ENCODE measurements at regions not wholly inside any gene's neighbourhood (a gene's known extent, or its start where the extent isn't known, plus 50 kb on each side); places are given as distances from the start of the nearest gene placed in this dataset.
A peak's percentile ranks its signal among the peaks of the same experiment; 100 is the strongest.
"Not testable (repeated sequence)": the region's sequence is repeated elsewhere in the genome, so short reads cannot be mapped to it uniquely, and the experiment has no call there.

DNA sequence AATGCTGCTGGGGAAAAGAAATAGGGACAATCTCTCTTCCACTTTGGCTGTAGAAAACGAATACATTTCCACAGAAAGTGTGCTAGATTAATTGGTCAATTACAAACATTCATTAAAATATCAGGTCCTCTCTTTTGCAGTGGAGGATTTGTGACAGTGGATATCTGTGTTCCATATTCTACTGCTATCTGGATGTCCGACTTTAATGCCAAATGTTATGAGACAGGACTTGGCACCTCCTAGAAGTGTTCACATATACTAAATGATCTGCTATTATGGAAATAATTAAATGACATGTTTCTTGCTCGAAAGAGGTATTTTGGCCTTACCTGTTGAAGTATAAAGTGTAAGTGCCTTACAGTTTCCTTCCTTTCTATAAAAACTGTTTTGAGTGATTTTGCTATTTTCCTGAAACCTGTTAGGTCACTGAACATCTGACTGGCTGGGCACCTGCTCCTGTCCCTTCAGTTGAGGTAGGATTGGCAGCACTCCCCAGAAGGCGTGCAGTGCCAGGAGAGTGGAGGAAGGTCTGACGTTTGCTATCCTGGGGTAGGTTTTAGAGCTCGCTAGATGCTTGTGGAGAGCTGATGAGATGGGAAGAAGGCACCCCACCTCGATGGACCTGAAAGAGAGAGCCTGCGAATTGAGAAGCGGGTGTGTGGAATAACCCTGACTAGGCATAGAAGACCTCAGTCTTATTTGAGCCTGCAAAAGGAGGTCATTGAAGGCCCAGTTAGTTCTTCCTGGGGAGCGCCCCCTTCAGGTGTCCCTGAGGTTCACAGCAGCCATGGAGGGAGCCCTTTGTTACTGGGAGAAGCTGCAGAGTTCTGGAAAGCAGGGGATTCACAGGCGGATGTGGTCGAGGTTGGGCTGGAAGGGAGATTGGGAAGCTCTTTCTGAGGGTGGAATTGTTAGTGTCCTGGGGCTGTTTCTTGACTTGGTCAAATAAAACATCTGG is 159.4 kb upstream of the ZNF267 start:
- no peak overlapping the region; the same call in 1 of the 2 replicates for H3K27ac ChIP-seq
- TF ChIP-seq, protein P1, sequence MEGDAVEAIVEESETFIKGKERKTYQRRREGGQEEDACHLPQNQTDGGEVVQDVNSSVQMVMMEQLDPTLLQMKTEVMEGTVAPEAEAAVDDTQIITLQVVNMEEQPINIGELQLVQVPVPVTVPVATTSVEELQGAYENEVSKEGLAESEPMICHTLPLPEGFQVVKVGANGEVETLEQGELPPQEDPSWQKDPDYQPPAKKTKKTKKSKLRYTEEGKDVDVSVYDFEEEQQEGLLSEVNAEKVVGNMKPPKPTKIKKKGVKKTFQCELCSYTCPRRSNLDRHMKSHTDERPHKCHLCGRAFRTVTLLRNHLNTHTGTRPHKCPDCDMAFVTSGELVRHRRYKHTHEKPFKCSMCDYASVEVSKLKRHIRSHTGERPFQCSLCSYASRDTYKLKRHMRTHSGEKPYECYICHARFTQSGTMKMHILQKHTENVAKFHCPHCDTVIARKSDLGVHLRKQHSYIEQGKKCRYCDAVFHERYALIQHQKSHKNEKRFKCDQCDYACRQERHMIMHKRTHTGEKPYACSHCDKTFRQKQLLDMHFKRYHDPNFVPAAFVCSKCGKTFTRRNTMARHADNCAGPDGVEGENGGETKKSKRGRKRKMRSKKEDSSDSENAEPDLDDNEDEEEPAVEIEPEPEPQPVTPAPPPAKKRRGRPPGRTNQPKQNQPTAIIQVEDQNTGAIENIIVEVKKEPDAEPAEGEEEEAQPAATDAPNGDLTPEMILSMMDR (IDR thresholded peaks at IDR 0.05): peak; percentile 28; the same call in 1 of the 2 replicates
- no peak for TF ChIP-seq ZFX (IDR thresholded peaks at IDR 0.05; ENCODE audit: borderline replicate concordance)

DNA sequence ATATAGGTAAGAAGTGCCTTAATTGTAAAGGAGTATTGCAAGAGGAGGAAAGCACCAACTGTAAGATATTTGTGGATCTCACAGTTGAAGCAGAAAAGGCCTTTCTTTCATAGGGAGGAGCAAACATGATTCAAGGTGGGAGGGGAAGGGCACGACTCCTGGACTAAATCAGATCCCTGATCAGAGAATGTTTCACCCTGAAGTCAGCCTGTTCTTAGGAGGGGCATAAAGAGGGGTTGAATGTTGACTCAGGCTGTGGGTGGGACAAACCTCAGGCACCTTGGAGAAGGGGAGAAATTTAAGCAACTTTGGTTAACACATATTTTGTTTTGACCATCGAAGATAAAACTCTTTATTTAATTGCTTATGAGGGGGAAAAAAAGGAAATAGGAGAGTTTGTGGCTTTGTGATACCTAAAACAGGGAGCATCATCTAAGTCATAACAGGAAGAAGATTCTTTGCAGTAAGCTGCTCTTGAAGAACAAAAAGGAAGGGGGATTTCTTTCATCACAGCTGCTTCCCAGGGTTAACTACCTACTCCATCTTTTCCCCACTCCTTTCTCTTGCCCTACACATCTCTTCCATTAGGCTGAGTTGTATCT is 158.6 kb upstream of the ZNF267 start:
- no peak overlapping the region for H3K27ac ChIP-seq
- TF ChIP-seq, protein P1 (IDR thresholded peaks at IDR 0.05): no peak
- TF ChIP-seq ZFX (IDR thresholded peaks at IDR 0.05; ENCODE audit: borderline replicate concordance): no peak

DNA sequence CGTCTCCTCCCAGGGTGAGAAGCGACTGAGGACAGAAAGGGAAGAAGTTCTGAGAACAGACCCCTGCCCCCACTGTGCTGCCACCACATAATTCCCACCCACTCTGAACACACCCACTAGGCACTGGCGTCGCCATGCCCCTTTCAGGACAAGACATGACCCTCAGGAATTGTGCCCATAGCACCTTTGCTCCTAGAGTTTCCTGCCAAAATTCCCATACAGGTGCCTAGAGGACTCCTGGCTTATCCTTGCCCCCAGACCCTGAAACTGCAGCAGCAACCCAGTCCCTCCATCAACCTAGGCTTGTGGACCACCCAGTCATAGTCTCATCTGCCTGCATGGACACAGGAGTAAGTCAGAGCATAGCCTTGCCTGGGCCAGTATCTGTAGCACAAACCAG is 157.7 kb upstream of the ZNF267 start:
- TF ChIP-seq, protein P1 (IDR thresholded peaks at IDR 0.05): no peak
- no peak for TF ChIP-seq ZFX (IDR thresholded peaks at IDR 0.05; ENCODE audit: borderline replicate concordance)
- H3K27ac ChIP-seq: no peak overlapping the region

DNA sequence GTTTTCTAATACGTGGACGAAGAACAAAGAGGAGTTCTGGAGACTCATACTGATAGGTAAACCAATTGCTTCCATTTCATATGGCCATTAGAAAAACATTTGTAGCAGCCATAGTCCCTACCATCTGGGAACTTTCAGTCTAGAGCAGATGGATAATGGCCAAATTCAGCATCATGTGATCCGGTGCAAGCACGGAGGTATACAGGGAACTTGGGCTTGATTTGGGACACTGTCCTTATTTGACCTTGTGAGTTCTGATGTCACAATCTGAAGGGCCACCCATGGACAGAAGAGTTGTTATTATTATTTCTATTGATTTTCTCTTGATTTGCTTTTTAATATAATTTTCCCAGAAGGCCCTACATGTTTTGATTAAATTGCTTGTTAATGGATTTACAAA is 154.6 kb upstream of the ZNF267 start:
- TF ChIP-seq, protein P1 (IDR thresholded peaks at IDR 0.05): no peak
- no peak for TF ChIP-seq ZFX (IDR thresholded peaks at IDR 0.05; ENCODE audit: borderline replicate concordance)

DNA sequence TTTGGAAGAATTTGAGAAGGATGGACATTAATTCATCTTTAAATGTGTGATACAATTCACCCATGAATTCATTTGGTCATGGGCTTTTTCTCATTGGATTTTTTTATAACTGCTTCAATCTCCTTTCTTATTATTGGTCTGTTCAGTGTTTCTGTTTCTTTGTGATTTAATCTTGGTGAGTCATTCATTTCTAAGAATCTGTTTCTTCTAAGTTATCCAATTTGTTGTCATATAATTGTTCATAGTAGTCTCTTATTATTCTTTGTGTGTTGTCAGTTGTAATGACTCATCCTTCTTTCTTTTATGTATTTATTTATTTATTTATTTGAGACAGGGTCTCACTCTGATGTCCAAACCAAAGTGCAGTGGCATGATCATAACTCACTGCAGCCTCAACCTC is 146.1 kb upstream of the ZNF267 start:
- TF ChIP-seq, protein P1 (IDR thresholded peaks at IDR 0.05): no peak
- no peak for TF ChIP-seq ZFX (IDR thresholded peaks at IDR 0.05; ENCODE audit: borderline replicate concordance)
- no peak overlapping the region for H3K27ac ChIP-seq

More for the DNA sequence above, 154.6 kb upstream of the ZNF267 start:
- no peak overlapping the region for H3K27ac ChIP-seq

DNA sequence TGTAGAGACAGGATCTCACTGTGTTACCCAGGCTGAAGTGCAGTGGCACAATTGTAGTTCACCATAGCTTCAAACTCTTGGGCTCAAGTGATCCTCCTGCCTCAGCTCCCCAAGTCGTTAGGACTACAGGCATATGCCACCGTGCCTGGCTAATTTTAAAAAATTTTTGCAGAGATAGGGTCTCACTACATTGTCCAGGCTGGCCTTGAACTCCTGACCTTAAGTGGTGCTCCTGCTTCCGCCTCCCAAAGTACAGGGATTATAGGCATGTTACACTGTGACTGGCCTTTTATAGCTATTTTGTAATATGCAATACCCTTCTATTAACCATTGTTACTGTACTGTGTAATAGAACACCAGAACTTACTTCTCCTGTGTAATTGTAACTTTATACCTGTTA is 139.3 kb upstream of the ZNF267 start:
- no peak overlapping the region for H3K27ac ChIP-seq
- TF ChIP-seq ZFX (IDR thresholded peaks at IDR 0.05; ENCODE audit: borderline replicate concordance): no peak
- TF ChIP-seq, protein P1 (IDR thresholded peaks at IDR 0.05): no peak

DNA sequence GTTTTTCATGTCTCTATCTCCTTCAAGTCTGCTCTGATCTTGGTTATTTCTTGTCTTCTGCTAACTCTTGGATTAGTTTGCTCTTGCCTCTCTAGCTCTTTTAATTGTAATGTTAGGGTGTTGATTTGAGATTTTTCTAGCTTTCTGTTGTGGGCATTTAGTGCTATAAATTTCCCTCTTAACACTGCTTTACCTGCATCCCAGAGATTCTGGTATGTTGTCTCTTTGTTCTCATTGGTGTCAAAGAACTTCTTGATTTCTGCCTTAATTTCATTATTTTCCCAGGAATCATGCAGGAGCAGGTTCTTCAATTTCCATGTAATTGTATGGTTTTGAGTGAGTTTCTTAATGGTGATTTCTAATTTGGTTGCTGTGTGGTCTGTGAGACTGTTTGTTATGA is 128.5 kb upstream of the ZNF267 start:
- not testable (repeated sequence) for H3K27ac ChIP-seq

All from 22Rv1 (cell line).